ENCODE measurements at regions not wholly inside any gene's neighbourhood (a gene's known extent, or its start where the extent isn't known, plus 50 kb on each side); places are given as distances from the start of the nearest gene placed in this dataset.

DNA sequence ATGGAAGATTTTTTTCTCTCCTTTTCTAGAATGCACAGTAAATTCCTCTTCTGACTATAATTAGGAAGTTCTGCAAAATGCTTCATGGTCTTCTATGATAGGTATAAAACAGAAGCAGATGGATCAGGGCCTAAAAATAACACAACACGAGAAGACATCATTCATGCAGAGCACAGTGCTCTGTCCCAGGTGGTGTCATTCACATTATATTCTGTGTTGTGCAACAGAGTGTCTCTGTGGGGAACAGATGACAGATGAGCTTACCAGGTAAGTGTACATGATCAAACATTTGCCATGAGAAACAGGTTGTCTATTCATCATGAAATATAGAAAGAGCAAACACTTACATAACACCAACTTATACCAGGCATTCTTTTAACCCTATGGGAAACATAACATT is 288.3 kb downstream of the KCTD12 start:
- Histone ChIP-seq H3K4me3 (ENCODE audit: low read depth in 1 of 3, low read length in 3 of 3) (no peak overlapping the region), H3K4me1 (ENCODE audit: control insufficient read depth in 4 of 4, insufficient read depth in 4 of 4, low read length in 3 of 4) (no peaks in the 10 kb centered on the region), H3K27me3 (ENCODE audit: control insufficient read depth in 4 of 4, insufficient read depth in 4 of 4, low read length in 3 of 4) (no peaks in the 10 kb centered on the region), H3K9me3 (ENCODE audit: control insufficient read depth in 4 of 4, low read length in 3 of 4) (no peaks in the 10 kb centered on the region), H3K9ac (ENCODE audit: low read depth in 1 of 2, low read length in 2 of 2) (no peak overlapping the region), H3K36me3 (ENCODE audit: control insufficient read depth in 4 of 4, insufficient read depth in 3 of 4, low read depth in 1 of 4, low read length in 3 of 4) (no peaks in the 10 kb centered on the region), H3K27ac (ENCODE audit: low read depth in 1 of 2, low read length in 2 of 2) (no peak overlapping the region)
- TF ChIP-seq EGR1 (IDR thresholded peaks at IDR 0.05; ENCODE audit: low read depth in 2 of 2) (no peak), RXRA (IDR thresholded peaks at IDR 0.05) (no peak), FOXA1 (IDR thresholded peaks at IDR 0.05) (no peak), RAD21 (IDR thresholded peaks at IDR 0.05) (no peak), FOXA2 (IDR thresholded peaks at IDR 0.05) (no peak), GABPA (IDR thresholded peaks at IDR 0.05 in 1 of 2, conservative IDR thresholded peaks at IDR 0.05 in 1 of 2) (no peak), YY1 (IDR thresholded peaks at IDR 0.05) (no peak)
- TF ChIP-seq, protein P1, sequence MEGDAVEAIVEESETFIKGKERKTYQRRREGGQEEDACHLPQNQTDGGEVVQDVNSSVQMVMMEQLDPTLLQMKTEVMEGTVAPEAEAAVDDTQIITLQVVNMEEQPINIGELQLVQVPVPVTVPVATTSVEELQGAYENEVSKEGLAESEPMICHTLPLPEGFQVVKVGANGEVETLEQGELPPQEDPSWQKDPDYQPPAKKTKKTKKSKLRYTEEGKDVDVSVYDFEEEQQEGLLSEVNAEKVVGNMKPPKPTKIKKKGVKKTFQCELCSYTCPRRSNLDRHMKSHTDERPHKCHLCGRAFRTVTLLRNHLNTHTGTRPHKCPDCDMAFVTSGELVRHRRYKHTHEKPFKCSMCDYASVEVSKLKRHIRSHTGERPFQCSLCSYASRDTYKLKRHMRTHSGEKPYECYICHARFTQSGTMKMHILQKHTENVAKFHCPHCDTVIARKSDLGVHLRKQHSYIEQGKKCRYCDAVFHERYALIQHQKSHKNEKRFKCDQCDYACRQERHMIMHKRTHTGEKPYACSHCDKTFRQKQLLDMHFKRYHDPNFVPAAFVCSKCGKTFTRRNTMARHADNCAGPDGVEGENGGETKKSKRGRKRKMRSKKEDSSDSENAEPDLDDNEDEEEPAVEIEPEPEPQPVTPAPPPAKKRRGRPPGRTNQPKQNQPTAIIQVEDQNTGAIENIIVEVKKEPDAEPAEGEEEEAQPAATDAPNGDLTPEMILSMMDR (IDR thresholded peaks at IDR 0.05; ENCODE audit: low read depth, low read length, missing input control), result no peak
- TF ChIP-seq, protein P2, sequence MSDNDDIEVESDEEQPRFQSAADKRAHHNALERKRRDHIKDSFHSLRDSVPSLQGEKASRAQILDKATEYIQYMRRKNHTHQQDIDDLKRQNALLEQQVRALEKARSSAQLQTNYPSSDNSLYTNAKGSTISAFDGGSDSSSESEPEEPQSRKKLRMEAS (IDR thresholded peaks at IDR 0.05), result no peak
- TF ChIP-seq, protein P3, sequence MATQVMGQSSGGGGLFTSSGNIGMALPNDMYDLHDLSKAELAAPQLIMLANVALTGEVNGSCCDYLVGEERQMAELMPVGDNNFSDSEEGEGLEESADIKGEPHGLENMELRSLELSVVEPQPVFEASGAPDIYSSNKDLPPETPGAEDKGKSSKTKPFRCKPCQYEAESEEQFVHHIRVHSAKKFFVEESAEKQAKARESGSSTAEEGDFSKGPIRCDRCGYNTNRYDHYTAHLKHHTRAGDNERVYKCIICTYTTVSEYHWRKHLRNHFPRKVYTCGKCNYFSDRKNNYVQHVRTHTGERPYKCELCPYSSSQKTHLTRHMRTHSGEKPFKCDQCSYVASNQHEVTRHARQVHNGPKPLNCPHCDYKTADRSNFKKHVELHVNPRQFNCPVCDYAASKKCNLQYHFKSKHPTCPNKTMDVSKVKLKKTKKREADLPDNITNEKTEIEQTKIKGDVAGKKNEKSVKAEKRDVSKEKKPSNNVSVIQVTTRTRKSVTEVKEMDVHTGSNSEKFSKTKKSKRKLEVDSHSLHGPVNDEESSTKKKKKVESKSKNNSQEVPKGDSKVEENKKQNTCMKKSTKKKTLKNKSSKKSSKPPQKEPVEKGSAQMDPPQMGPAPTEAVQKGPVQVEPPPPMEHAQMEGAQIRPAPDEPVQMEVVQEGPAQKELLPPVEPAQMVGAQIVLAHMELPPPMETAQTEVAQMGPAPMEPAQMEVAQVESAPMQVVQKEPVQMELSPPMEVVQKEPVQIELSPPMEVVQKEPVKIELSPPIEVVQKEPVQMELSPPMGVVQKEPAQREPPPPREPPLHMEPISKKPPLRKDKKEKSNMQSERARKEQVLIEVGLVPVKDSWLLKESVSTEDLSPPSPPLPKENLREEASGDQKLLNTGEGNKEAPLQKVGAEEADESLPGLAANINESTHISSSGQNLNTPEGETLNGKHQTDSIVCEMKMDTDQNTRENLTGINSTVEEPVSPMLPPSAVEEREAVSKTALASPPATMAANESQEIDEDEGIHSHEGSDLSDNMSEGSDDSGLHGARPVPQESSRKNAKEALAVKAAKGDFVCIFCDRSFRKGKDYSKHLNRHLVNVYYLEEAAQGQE (IDR thresholded peaks at IDR 0.05), result no peak
- TF ChIP-seq, protein P4, sequence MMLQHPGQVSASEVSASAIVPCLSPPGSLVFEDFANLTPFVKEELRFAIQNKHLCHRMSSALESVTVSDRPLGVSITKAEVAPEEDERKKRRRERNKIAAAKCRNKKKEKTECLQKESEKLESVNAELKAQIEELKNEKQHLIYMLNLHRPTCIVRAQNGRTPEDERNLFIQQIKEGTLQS (IDR thresholded peaks at IDR 0.05), result no peak
- WGBS, result 53% methylated on average over 1 of the region's 1 CpG
- no peak for DNase-seq (ENCODE audit: low spot score)

DNA sequence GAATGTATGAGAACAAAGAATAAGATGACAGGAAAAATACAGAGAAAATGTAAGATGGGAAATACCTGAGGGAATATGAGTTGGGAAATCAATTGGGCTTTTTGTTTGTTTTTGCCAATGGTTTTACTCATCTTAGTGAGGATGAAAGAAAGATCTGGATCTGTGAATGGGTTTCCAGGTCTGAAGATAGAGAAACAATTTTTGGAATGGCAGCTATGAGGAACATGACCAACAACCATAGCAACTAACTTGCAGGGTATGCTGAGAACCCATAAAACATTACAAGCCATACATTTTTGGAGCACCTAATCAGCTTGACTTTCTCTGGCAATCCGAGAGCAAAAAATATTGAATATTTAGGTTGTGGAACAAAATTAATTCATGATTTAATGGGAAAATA is 290.0 kb downstream of the KCTD12 start:
- no peaks in the 10 kb centered on the region for H3K27me3 ChIP-seq (ENCODE audit: control insufficient read depth in 4 of 4, insufficient read depth in 4 of 4, low read length in 3 of 4)
- H3K27ac ChIP-seq (ENCODE audit: low read depth in 1 of 2, low read length in 2 of 2), result no peak overlapping the region
- DNase-seq (ENCODE audit: low spot score), result no peak
- H3K4me3 ChIP-seq (ENCODE audit: low read depth in 1 of 3, low read length in 3 of 3), result no peak overlapping the region
- no peak overlapping the region for H3K9ac ChIP-seq (ENCODE audit: low read depth in 1 of 2, low read length in 2 of 2)
- no peaks in the 10 kb centered on the region for H3K9me3 ChIP-seq (ENCODE audit: control insufficient read depth in 4 of 4, low read length in 3 of 4)
- H3K4me1 ChIP-seq (ENCODE audit: control insufficient read depth in 4 of 4, insufficient read depth in 4 of 4, low read length in 3 of 4), result no peaks in the 10 kb centered on the region
- 77% methylated on average over 1 of the region's 1 CpG for WGBS
- H3K36me3 ChIP-seq (ENCODE audit: control insufficient read depth in 4 of 4, insufficient read depth in 3 of 4, low read depth in 1 of 4, low read length in 3 of 4), result no peaks in the 10 kb centered on the region
- TF ChIP-seq EGR1 (IDR thresholded peaks at IDR 0.05; ENCODE audit: low read depth in 2 of 2), result no peak
- TF ChIP-seq RXRA (IDR thresholded peaks at IDR 0.05), result no peak
- TF ChIP-seq, protein P5, sequence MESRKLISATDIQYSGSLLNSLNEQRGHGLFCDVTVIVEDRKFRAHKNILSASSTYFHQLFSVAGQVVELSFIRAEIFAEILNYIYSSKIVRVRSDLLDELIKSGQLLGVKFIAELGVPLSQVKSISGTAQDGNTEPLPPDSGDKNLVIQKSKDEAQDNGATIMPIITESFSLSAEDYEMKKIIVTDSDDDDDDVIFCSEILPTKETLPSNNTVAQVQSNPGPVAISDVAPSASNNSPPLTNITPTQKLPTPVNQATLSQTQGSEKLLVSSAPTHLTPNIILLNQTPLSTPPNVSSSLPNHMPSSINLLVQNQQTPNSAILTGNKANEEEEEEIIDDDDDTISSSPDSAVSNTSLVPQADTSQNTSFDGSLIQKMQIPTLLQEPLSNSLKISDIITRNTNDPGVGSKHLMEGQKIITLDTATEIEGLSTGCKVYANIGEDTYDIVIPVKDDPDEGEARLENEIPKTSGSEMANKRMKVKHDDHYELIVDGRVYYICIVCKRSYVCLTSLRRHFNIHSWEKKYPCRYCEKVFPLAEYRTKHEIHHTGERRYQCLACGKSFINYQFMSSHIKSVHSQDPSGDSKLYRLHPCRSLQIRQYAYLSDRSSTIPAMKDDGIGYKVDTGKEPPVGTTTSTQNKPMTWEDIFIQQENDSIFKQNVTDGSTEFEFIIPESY (IDR thresholded peaks at IDR 0.05), result no peak
- TF ChIP-seq NR2F2 (IDR thresholded peaks at IDR 0.05), result no peak
- TF ChIP-seq, protein P4 (IDR thresholded peaks at IDR 0.05), result no peak
- TF ChIP-seq GABPA (IDR thresholded peaks at IDR 0.05 in 1 of 2, conservative IDR thresholded peaks at IDR 0.05 in 1 of 2), result no peak
- no peak for TF ChIP-seq JUND (IDR thresholded peaks at IDR 0.05)
- no peak for TF ChIP-seq FOXA1 (IDR thresholded peaks at IDR 0.05)
- TF ChIP-seq RAD21 (IDR thresholded peaks at IDR 0.05), result no peak
- TF ChIP-seq TAF1 (conservative IDR thresholded peaks at IDR 0.05), result no peak
- no peak for TF ChIP-seq YY1 (IDR thresholded peaks at IDR 0.05)
- TF ChIP-seq, protein P1 (IDR thresholded peaks at IDR 0.05; ENCODE audit: low read depth, low read length, missing input control), result no peak
- TF ChIP-seq HNF4G (IDR thresholded peaks at IDR 0.05), result no peak
- no peak for TF ChIP-seq SP1 (IDR thresholded peaks at IDR 0.05)
- TF ChIP-seq HNF4A (conservative IDR thresholded peaks at IDR 0.05), result no peak
- TF ChIP-seq FOXA2 (IDR thresholded peaks at IDR 0.05), result no peak

Data from liver (tissue), 8 donors.